ENCODE measurements at regions not wholly inside any gene's neighbourhood (a gene's known extent, or its start where the extent isn't known, plus 50 kb on each side); places are given as distances from the start of the nearest gene placed in this dataset.

DNA sequence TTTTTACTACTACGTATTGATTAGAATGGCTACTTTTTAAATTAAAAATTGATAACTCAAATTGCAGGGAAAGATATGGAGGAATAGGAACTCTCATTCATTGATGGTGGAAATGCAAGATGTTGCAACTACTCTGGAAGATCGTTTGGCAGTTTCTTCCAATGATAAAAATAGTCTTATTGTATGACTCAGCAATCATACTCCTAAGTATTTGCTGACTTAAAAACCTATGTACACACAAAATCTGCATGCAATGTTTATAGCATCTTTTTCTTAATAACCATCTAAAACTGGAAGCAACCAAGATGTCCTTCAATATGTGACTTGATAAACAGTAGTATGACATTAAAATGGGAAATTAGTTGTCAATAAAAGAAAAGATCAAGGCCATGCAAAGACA is 87.4 kb upstream of the LRRC3B start:
- Mint-ChIP-seq H3K4me3 (no peak overlapping the region), H3K36me3 (no peaks in the 10 kb centered on the region), H3K9me3 (peaks cover 2 to 9% of the 10 kb centered on the region in 2 donors), H3K27ac (no peak overlapping the region), H3K4me1 (no peaks in the 10 kb centered on the region), H3K27me3 (no peaks in the 10 kb centered on the region)
- no peak for DNase-seq
- no peak for ATAC-seq (replicated peaks)

DNA sequence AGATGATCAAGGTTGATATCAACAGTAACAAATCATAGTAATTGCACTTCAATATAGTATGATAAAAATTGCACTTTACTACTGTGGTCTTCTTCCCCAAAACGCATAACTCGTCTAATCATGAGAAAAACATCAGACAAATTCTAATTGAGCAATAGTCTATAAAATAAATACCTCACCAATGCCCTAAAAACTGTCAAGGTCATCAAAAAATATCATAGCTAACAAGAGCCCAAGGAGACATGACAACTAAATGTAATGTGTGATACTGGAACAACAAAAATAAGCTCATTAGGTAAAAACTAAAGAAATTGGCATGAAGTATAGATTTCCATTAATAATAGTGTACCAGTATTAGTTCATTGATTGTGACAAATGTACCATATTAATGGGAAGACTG is 85.6 kb upstream of the LRRC3B start:
- Mint-ChIP-seq H3K27ac (no peak overlapping the region), H3K27me3 (no peaks in the 10 kb centered on the region), H3K4me3 (no peak overlapping the region), H3K36me3 (no peaks in the 10 kb centered on the region), H3K4me1 (no peaks in the 10 kb centered on the region), H3K9me3 (peaks cover 5 to 12% of the 10 kb centered on the region in 2 donors)
- no peak for ATAC-seq (replicated peaks)
- DNase-seq, result no peak

DNA sequence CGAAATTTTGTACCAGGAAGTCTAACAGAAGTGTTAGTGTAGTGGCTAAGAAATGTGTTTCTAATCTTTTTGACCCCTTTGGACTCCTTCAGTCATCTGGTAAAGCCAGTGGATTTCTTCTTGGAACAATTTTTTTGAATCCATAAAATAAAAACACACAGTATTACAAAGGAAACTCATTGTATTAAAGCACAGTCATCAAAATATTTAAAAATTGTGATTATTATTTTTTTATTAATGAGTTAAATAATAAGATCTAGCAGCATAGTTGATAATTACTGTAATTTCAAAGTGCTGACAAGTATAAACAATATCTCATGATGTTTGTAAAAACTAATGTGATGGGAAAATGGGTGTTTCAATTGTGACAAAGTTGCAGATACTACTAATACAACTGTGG is 72.2 kb upstream of the LRRC3B start:
- DNase-seq (no peak), ATAC-seq (replicated peaks) (no peak)
- no peak overlapping the region for H3K27ac Mint-ChIP-seq
- H3K36me3 Mint-ChIP-seq, result no peaks in the 10 kb centered on the region
- H3K27me3 Mint-ChIP-seq, result no peaks in the 10 kb centered on the region
- no peak overlapping the region for H3K4me3 Mint-ChIP-seq
- H3K4me1 Mint-ChIP-seq, result no peaks in the 10 kb centered on the region
- H3K9me3 Mint-ChIP-seq, result peaks cover 0 to 2% of the 10 kb centered on the region in 2 donors

DNA sequence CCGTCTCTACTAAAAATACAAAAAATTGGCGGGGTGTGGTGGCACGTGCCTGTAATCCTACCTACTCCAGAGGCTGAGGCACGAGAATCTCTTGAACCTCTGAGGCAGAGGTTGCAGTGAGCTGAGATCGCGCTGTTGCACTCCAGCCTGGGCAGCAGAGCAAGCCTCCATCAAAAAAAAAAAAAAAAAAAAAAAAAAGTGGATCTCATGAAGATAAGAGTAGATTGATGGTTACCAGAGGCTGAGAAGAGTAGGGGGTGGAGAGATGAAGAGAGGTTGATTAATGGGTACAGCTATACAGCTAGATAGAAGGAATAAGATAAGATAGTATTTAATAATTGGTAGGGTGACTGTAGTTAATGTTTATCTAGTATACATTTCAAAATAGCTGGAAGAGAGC is 65.9 kb upstream of the LRRC3B start:
- peaks cover 0 to 2% of the 10 kb centered on the region in 2 donors for H3K9me3 Mint-ChIP-seq
- H3K4me1 Mint-ChIP-seq, result no peaks in the 10 kb centered on the region
- H3K27ac Mint-ChIP-seq, result no peak overlapping the region
- no peaks in the 10 kb centered on the region for H3K36me3 Mint-ChIP-seq
- ATAC-seq (replicated peaks) (no peak), DNase-seq (no peak)
- H3K27me3 Mint-ChIP-seq, result no peaks in the 10 kb centered on the region
- H3K4me3 Mint-ChIP-seq, result no peak overlapping the region

DNA sequence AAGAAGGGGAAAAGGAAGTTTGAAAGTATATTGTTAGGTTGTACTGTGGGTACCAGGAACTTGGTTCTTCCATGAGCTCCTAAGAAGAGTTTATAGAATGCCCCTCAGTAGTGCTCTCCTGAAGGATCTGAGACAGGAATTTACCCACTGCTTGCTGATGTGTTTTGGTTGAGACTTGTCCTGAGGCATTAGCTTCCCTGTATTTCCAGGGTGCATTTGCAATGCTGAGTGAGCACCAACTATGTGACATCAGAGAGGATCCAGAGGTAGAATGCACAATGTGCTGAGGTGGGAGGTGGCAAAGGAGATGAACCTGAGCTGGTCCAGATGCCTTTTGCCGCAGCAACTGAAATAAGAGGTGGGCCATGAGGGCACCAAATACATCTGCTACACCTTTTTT is 64.3 kb upstream of the LRRC3B start:
- no peaks in the 10 kb centered on the region for H3K36me3 Mint-ChIP-seq
- no peaks in the 10 kb centered on the region for H3K4me1 Mint-ChIP-seq
- peaks cover 0 to 2% of the 10 kb centered on the region in 2 donors for H3K9me3 Mint-ChIP-seq
- ATAC-seq (replicated peaks) (no peak), DNase-seq (no peak)
- H3K27me3 Mint-ChIP-seq, result no peaks in the 10 kb centered on the region
- no peak overlapping the region for H3K4me3 Mint-ChIP-seq
- H3K27ac Mint-ChIP-seq, result no peak overlapping the region

DNA sequence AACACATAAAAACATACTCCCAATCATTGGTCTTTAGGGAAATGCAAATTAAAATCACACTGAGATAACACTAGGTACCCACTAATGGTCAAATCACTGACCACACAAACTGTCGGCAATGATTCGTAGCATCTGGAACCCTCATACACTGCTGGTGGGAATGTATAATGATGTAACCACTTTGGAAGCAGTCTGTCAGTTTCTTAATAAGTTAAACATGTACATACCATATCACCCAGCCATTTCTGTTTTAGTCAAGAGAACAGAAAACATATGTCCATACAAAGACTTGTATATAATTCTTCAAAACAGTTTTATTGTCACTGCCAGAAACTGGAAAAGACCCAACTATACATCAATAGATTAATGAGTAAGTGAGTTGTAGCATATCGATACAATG is 63.3 kb upstream of the LRRC3B start:
- Mint-ChIP-seq H3K4me3 (no peak overlapping the region), H3K4me1 (no peaks in the 10 kb centered on the region), H3K27me3 (no peaks in the 10 kb centered on the region), H3K9me3 (peaks cover 0 to 2% of the 10 kb centered on the region in 2 donors), H3K27ac (no peak overlapping the region), H3K36me3 (no peaks in the 10 kb centered on the region)
- DNase-seq, result no peak
- no peak for ATAC-seq (replicated peaks)

DNA sequence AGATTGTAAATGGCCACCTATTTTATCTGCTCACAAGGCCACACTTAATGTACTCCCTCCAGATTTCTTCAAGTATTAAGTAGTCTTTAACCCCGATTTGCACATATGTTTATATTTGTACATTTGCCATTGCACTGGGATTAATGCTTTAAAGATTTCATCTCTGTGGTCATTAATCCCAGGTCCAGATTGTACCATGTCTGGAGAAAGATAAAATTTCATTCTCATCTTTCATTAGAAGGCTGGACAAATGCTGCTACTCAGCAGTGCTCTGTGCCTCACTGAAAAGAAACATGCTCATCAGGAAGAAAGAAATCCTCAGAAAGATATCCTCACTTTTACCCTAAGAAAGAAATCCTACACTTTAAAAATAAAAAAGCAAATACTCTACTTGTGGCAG is 62.5 kb upstream of the LRRC3B start:
- Mint-ChIP-seq H3K9me3 (peaks cover 0 to 2% of the 10 kb centered on the region in 2 donors), H3K27me3 (no peaks in the 10 kb centered on the region), H3K27ac (no peak overlapping the region), H3K36me3 (no peaks in the 10 kb centered on the region), H3K4me3 (no peak overlapping the region), H3K4me1 (no peaks in the 10 kb centered on the region)
- DNase-seq (no peak), ATAC-seq (replicated peaks) (no peak)

DNA sequence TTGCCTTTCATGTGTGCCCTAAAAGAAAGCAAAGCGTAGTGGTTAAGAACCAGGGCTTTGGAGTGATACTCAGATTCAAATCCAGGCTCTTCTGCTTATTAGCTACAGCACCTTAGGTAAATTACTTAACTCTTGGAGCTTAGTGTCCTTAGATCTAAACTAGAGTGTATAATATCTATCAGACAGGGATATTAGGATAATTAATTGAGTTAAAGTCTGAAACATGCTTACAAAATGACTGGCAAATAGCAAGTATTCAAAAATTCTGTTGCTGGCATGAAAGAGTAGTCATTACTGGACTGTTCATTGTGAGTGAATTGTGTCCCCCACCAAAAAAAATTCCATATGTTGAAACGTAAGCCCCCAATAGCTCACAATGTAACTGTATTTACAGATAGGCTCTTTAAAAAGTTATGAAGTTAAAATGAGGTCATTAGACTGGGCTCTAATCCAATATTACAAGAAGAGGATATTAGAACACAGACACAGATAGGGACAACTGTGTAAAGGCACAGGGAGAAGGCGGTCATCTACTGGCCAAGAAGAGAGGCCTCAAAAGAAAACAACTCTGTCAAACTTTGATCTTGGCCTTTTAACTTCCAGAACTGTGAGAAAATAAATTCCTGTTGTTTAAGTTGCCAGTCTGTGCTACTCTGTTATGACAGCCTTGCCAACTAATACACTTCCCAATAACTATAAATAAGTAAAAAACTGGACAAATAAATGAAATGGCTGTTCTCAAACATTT is 60.4 kb upstream of the LRRC3B start:
- Mint-ChIP-seq H3K9me3 (no peaks in the 10 kb centered on the region), H3K27me3 (no peaks in the 10 kb centered on the region), H3K36me3 (no peaks in the 10 kb centered on the region), H3K4me3 (no peak overlapping the region), H3K4me1 (no peaks in the 10 kb centered on the region), H3K27ac (no peak overlapping the region)
- DNase-seq, result no peak
- ATAC-seq (replicated peaks), result no peak
